Left renal cortex interstitium (tissue), 4 donors: ENCODE measurements at regions not wholly inside any gene's neighbourhood (a gene's known extent, or its start where the extent isn't known, plus 50 kb on each side); places are given as distances from the start of the nearest gene placed in this dataset.

ENCODE experiments used
- DNase-seq, 4 donors: peaks; one replicate each; pipeline ENCODE4 v3.0.0-alpha.2; 2013; ENCODE audit warnings: low read depth in 4 of 4, low spot score in 2 of 4, missing footprints in 1 of 4

GRCh38 chr11:92380882-92381281 is 156.3 kb downstream of the FAT3 start:
- DNase-seq = no peak

- DNase-seq = no peak
Observed at GRCh38 chr11:92382311-92382710, 157.7 kb downstream of the FAT3 start.

- no peak for DNase-seq
Observed at GRCh38 chr11:92383430-92383829, 158.8 kb downstream of the FAT3 start.

- no peak for DNase-seq
Observed at GRCh38 chr11:92384358-92384757, 159.7 kb downstream of the FAT3 start.

- no peak for DNase-seq
Observed at GRCh38 chr11:92384802-92385201, 160.2 kb downstream of the FAT3 start.

- DNase-seq = no peak
Observed at GRCh38 chr11:92386577-92386976, 162.0 kb downstream of the FAT3 start.

- DNase-seq = no peak
Observed at GRCh38 chr11:92387859-92388258, 163.2 kb downstream of the FAT3 start.

GRCh38 chr11:92388380-92388779 is 163.8 kb downstream of the FAT3 start:
- no peak for DNase-seq

- no peak for DNase-seq
Observed at GRCh38 chr11:92390783-92391182, 166.2 kb downstream of the FAT3 start.

- no peak for DNase-seq
Observed at GRCh38 chr11:92391364-92391763, 166.7 kb downstream of the FAT3 start.

- no peak for DNase-seq
Observed at GRCh38 chr11:92391808-92392207, 167.2 kb downstream of the FAT3 start.

GRCh38 chr11:92393218-92393617 is 168.6 kb downstream of the FAT3 start:
- no peak for DNase-seq

- DNase-seq = no peak
Observed at GRCh38 chr11:92396133-92396532, 171.5 kb downstream of the FAT3 start.

- DNase-seq = no peak
Observed at GRCh38 chr11:92397221-92397755, 172.7 kb downstream of the FAT3 start.

- DNase-seq = no peak
Observed at GRCh38 chr11:92399705-92400104, 175.1 kb downstream of the FAT3 start.

- DNase-seq = no peak
Observed at GRCh38 chr11:92401520-92401919, 176.9 kb downstream of the FAT3 start.

- DNase-seq = no peak
Observed at GRCh38 chr11:92406472-92406871, 181.9 kb downstream of the FAT3 start.

- DNase-seq = no peak
Observed at GRCh38 chr11:92409355-92409754, 184.7 kb downstream of the FAT3 start.

- no peak for DNase-seq
Observed at GRCh38 chr11:92409956-92410355, 185.3 kb downstream of the FAT3 start.

GRCh38 chr11:92410526-92410925 is 185.9 kb downstream of the FAT3 start:
- no peak for DNase-seq

- DNase-seq = no peak
Observed at GRCh38 chr11:92411431-92411830, 186.8 kb downstream of the FAT3 start.

- no peak for DNase-seq
Observed at GRCh38 chr11:92413757-92414513, 189.3 kb downstream of the FAT3 start.
